ENCODE measurements at regions not wholly inside any gene's neighbourhood (a gene's known extent, or its start where the extent isn't known, plus 50 kb on each side); places are given as distances from the start of the nearest gene placed in this dataset.

GRCh38 chr5:38070304-38070950 is 187.9 kb upstream of the EGFLAM start:
- H3K4me3 Mint-ChIP-seq (ENCODE audit: unreplicated experiment), result no peak overlapping the region
- H3K9me3 Mint-ChIP-seq (ENCODE audit: unreplicated experiment), result no peaks in the 10 kb centered on the region
- H3K27ac Mint-ChIP-seq (ENCODE audit: unreplicated experiment), result no peak overlapping the region

GRCh38 chr5:38069360-38069759 is 189.0 kb upstream of the EGFLAM start:
- no peak for TF ChIP-seq CTCF (IDR thresholded peaks at IDR 0.05; ENCODE audit: unreplicated experiment)
- Mint-ChIP-seq H3K4me3 (ENCODE audit: unreplicated experiment) (no peak overlapping the region), H3K27ac (ENCODE audit: unreplicated experiment) (no peak overlapping the region), H3K9me3 (ENCODE audit: unreplicated experiment) (no peaks in the 10 kb centered on the region), H3K36me3 (ENCODE audit: low read depth, unreplicated experiment) (no peaks in the 10 kb centered on the region), H3K27me3 (ENCODE audit: unreplicated experiment) (peaks cover 2% of the 10 kb centered on the region), H3K4me1 (ENCODE audit: unreplicated experiment) (peaks cover 4% of the 10 kb centered on the region)
- DNase-seq (ENCODE audit: low spot score), result no peak

More at GRCh38 chr5:38070304-38070950, 187.9 kb upstream of the EGFLAM start:
- Mint-ChIP-seq H3K27me3 (ENCODE audit: unreplicated experiment) (peaks cover 3% of the 10 kb centered on the region), H3K36me3 (ENCODE audit: low read depth, unreplicated experiment) (no peaks in the 10 kb centered on the region), H3K4me1 (ENCODE audit: unreplicated experiment) (peaks cover 4% of the 10 kb centered on the region)
- TF ChIP-seq CTCF (IDR thresholded peaks at IDR 0.05; ENCODE audit: unreplicated experiment), result no peak
- DNase-seq (ENCODE audit: low spot score), result no peak

DNA sequence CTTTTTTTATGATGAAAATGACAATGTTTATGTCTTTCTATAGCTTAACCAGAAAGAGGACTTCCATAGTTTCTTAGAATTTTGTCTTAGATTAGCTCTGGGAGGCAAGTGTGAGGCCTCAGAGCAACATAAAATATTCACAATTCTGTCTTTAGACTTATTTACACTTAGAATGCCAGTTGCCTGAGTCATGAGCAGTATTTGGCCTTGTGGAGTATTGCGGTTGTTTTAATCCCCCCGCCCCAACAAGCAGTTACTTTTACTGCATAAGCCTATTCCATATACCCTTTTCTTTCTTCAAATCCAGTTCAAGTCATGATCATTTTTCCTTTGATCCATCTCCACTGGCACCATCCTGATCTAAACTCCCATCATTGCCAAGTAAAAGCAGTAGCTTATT is 198.0 kb upstream of the EGFLAM start:
- no peaks in the 10 kb centered on the region for H3K9me3 Mint-ChIP-seq (ENCODE audit: unreplicated experiment)
- no peak for DNase-seq (ENCODE audit: low spot score)

DNA sequence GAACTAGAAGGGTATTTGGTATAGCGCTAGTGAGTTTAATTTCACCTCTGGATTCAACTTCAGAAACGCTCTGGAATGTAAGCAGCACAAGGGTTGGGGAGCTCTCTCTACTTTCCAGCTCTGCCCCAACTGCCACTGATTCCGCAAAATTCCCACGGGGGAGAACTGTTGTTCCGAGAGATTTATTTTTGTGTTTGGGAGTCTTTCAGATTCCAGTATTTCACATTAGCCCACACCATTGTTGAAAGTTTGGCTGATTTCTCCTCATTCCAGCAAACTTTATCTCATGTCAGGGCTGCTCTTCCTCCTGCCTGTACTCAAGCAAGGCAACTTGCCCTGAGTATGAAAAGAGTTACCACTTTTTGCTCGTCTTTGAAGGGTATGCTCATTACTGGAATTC is 198.5 kb upstream of the EGFLAM start:
- Mint-ChIP-seq H3K27ac (ENCODE audit: unreplicated experiment) (no peak overlapping the region), H3K9me3 (ENCODE audit: unreplicated experiment) (no peaks in the 10 kb centered on the region), H3K36me3 (ENCODE audit: low read depth, unreplicated experiment) (no peaks in the 10 kb centered on the region), H3K27me3 (ENCODE audit: unreplicated experiment) (no peaks in the 10 kb centered on the region), H3K4me3 (ENCODE audit: unreplicated experiment) (no peak overlapping the region), H3K4me1 (ENCODE audit: unreplicated experiment) (no peaks in the 10 kb centered on the region)
- DNase-seq (ENCODE audit: low spot score), result no peak
- TF ChIP-seq CTCF (IDR thresholded peaks at IDR 0.05; ENCODE audit: unreplicated experiment), result no peak

More for the DNA sequence above, 198.0 kb upstream of the EGFLAM start:
- no peak overlapping the region for H3K4me3 Mint-ChIP-seq (ENCODE audit: unreplicated experiment)
- TF ChIP-seq CTCF (IDR thresholded peaks at IDR 0.05; ENCODE audit: unreplicated experiment), result no peak
- H3K27me3 Mint-ChIP-seq (ENCODE audit: unreplicated experiment), result no peaks in the 10 kb centered on the region
- no peak overlapping the region for H3K27ac Mint-ChIP-seq (ENCODE audit: unreplicated experiment)
- no peaks in the 10 kb centered on the region for H3K36me3 Mint-ChIP-seq (ENCODE audit: low read depth, unreplicated experiment)
- no peaks in the 10 kb centered on the region for H3K4me1 Mint-ChIP-seq (ENCODE audit: unreplicated experiment)

- H3K9me3 Mint-ChIP-seq (ENCODE audit: unreplicated experiment), result no peaks in the 10 kb centered on the region
- no peak overlapping the region for H3K27ac Mint-ChIP-seq (ENCODE audit: unreplicated experiment)
- no peaks in the 10 kb centered on the region for H3K27me3 Mint-ChIP-seq (ENCODE audit: unreplicated experiment)
- DNase-seq (ENCODE audit: low spot score), result no peak
- H3K4me3 Mint-ChIP-seq (ENCODE audit: unreplicated experiment), result no peak overlapping the region
- H3K36me3 Mint-ChIP-seq (ENCODE audit: low read depth, unreplicated experiment), result no peaks in the 10 kb centered on the region
- TF ChIP-seq CTCF (IDR thresholded peaks at IDR 0.05; ENCODE audit: unreplicated experiment), result no peak
- no peaks in the 10 kb centered on the region for H3K4me1 Mint-ChIP-seq (ENCODE audit: unreplicated experiment)
Measured at GRCh38 chr5:38051711-38052511, 206.4 kb upstream of the EGFLAM start.
